BJ (cell line): ENCODE measurements at regions not wholly inside any gene's neighbourhood (a gene's known extent, or its start where the extent isn't known, plus 50 kb on each side); places are given as distances from the start of the nearest gene placed in this dataset.

Experiments used
- CTCF ChIA-PET: fragments of 350-600 bp; formaldehyde crosslinking; extraction: SDS; loops from one replicate; lab custom pipeline; 2021; ENCODE audit warnings: antibody characterized with exemption, inconsistent platforms; lab: Yijun Ruan, JAX
- POLR2A ChIA-PET: fragments of 300-600 bp; sonication (Branson Sonifier 250); formaldehyde crosslinking; extraction: SDS; loops from one replicate; lab custom pipeline; 2021; ENCODE audit warnings: antibody characterized with exemption; lab: Charles Lee
- DNase-seq: peaks from one replicate; pipeline ENCODE4 v3.0.0-alpha.2; 2011; ENCODE audit warnings: low read depth
- H3K27me3 ChIP-seq: 2 replicates; pipeline ENCODE4 v1.6.0; 2011; ENCODE audit warnings: low read length; ENCODE audit not compliant: control insufficient read depth, insufficient read depth
- H3K36me3 ChIP-seq: 2 replicates; pipeline ENCODE4 v1.5.1; 2011; ENCODE audit warnings: low read length; ENCODE audit not compliant: control insufficient read depth, insufficient read depth
- H3K4me3 ChIP-seq: 2 replicates; pipeline ENCODE4 v1.5.1; 2011; ENCODE audit warnings: low read depth, mild to moderate bottlenecking, control low read depth, low read length
- TF ChIP-seq, protein P1 (sequence below): IDR thresholded peaks from 2 replicates; pipeline ENCODE4 v1.5.1; 2011; ENCODE audit warnings: low read depth, mild to moderate bottlenecking, control low read depth, inconsistent platforms, low read length, moderate library complexity; ENCODE audit not compliant: insufficient read depth

DNA sequence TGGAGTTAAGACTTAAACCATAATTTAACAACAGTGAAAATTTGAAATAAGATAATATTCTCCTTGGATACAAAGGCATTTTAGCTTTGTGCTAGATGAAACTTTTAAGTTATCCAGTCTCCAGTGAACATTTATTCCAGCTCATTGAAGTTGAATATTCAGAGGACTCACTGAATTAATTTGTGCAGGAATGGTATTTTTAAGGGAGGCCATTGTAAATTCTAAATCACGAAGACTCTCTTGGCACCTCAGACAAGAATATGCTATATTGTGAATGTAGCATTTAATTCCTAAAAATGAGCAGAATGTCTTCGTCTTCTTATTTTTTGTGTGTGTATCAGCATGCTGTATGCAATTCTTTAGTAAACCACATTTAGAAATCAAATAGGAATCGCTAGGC is 731.7 kb upstream of the RAB6C start:
- no peak overlapping the region for H3K4me3 ChIP-seq
- ChIA-PET CTCF (no interaction called here), POLR2A (no interaction called here)
- TF ChIP-seq, protein P1, sequence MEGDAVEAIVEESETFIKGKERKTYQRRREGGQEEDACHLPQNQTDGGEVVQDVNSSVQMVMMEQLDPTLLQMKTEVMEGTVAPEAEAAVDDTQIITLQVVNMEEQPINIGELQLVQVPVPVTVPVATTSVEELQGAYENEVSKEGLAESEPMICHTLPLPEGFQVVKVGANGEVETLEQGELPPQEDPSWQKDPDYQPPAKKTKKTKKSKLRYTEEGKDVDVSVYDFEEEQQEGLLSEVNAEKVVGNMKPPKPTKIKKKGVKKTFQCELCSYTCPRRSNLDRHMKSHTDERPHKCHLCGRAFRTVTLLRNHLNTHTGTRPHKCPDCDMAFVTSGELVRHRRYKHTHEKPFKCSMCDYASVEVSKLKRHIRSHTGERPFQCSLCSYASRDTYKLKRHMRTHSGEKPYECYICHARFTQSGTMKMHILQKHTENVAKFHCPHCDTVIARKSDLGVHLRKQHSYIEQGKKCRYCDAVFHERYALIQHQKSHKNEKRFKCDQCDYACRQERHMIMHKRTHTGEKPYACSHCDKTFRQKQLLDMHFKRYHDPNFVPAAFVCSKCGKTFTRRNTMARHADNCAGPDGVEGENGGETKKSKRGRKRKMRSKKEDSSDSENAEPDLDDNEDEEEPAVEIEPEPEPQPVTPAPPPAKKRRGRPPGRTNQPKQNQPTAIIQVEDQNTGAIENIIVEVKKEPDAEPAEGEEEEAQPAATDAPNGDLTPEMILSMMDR: no peak
- H3K27me3 ChIP-seq: no peaks in the 10 kb centered on the region
- H3K36me3 ChIP-seq: no peaks in the 10 kb centered on the region
- DNase-seq: no peak

GRCh38 chr2:129248198-129248597 is 731.3 kb upstream of the RAB6C start:
- Histone ChIP-seq H3K4me3 (no peak overlapping the region), H3K36me3 (no peaks in the 10 kb centered on the region), H3K27me3 (no peaks in the 10 kb centered on the region)
- TF ChIP-seq, protein P1: no peak
- DNase-seq: no peak
- ChIA-PET POLR2A (no interaction called here), CTCF (no interaction called here)

DNA sequence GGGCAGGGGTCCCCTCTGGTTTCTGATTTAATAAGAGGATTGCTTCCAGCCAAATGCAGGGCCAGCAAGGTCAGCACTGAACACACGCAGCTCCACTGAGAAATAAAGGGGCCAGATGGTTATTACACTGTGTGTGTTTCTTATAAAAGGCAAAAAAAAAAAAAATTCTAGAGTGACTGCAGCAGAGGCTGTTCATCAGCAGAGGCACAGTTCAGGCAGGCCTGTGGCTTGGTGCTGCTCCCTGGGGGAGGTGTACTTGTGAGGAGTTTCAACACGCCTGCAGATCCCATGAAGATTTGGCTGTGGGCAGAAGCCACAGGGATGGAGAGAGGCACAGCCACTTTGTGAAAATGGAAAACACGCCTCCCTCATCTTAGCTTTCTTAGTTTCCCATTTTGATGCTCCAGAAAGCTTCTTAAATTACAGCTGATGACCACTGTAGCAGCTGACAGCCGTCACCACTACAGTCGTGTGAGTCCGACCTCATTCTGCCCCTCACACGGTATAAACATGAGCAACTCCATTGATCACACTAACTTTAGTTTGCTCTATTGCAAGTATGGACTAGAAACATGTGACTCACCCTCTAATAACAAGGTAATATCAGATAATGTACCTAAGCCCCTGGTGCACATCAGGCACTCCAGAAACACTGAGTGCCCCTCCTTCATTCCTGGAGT is 726.5 kb upstream of the RAB6C start:
- no peak overlapping the region for H3K4me3 ChIP-seq
- POLR2A ChIA-PET: interaction anchor here (0.6 kb wide), 1 partner anchor 601 kb away, joined by 10 read pairs; no protein-coding TSS in a partner anchor
- TF ChIP-seq, protein P1: no peak
- no peak for DNase-seq
- H3K27me3 ChIP-seq: no peaks in the 10 kb centered on the region
- no peaks in the 10 kb centered on the region for H3K36me3 ChIP-seq
- CTCF ChIA-PET: no interaction called here

GRCh38 chr2:129253461-129253812 is 726.0 kb upstream of the RAB6C start:
- H3K27me3 ChIP-seq: no peaks in the 10 kb centered on the region
- DNase-seq: no peak
- ChIA-PET POLR2A (no interaction called here), CTCF (no interaction called here)
- TF ChIP-seq, protein P1: no peak
- no peaks in the 10 kb centered on the region for H3K36me3 ChIP-seq
- H3K4me3 ChIP-seq: no peak overlapping the region

- Histone ChIP-seq H3K36me3 (no peaks in the 10 kb centered on the region), H3K27me3 (no peaks in the 10 kb centered on the region), H3K4me3 (no peak overlapping the region)
- POLR2A ChIA-PET: no interaction called here
- TF ChIP-seq, protein P1: no peak
- CTCF ChIA-PET: interaction anchor here (1.1 kb wide), 1 partner anchor 487 kb away, joined by 3 read pairs; no protein-coding TSS in a partner anchor
- DNase-seq: no peak
Observed at GRCh38 chr2:129254718-129255117, 724.7 kb upstream of the RAB6C start.
